ENCODE measurements at regions not wholly inside any gene's neighbourhood (a gene's known extent, or its start where the extent isn't known, plus 50 kb on each side); places are given as distances from the start of the nearest gene placed in this dataset.
"Not testable (repeated sequence)": the region's sequence is repeated elsewhere in the genome, so short reads cannot be mapped to it uniquely, and the experiment has no call there.

DNA sequence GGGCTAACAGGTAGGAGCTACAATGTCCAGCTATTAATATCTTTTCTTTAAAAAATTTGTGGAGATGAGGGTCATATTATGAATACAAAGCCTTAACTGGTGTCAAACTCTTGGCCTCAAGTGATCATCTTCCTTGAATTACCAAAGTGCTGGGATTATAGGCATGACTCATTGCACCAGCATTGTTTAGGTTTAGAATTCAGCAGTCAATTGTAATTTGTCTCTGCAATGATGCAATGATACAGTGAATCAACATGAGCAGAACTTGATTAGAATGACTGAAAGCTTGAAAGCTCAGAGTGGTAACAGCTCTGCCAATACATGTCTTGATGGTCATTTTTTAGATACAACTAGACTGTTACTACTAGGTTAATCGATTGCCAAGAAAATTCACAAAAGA lies 752.8 kb upstream of the MIR17HG start:
- TF ChIP-seq, protein P1, sequence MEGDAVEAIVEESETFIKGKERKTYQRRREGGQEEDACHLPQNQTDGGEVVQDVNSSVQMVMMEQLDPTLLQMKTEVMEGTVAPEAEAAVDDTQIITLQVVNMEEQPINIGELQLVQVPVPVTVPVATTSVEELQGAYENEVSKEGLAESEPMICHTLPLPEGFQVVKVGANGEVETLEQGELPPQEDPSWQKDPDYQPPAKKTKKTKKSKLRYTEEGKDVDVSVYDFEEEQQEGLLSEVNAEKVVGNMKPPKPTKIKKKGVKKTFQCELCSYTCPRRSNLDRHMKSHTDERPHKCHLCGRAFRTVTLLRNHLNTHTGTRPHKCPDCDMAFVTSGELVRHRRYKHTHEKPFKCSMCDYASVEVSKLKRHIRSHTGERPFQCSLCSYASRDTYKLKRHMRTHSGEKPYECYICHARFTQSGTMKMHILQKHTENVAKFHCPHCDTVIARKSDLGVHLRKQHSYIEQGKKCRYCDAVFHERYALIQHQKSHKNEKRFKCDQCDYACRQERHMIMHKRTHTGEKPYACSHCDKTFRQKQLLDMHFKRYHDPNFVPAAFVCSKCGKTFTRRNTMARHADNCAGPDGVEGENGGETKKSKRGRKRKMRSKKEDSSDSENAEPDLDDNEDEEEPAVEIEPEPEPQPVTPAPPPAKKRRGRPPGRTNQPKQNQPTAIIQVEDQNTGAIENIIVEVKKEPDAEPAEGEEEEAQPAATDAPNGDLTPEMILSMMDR (IDR thresholded peaks at IDR 0.05): no peak
- DNase-seq (no peak), ATAC-seq (no peak)
- Histone ChIP-seq H3K36me3 (no peaks in the 10 kb centered on the region), H3K4me3 (no peak overlapping the region), H3K9me3 (peaks cover 0 to 20% (median 0%) of the 10 kb centered on the region in 11 donors), H3K27ac (no peak overlapping the region), H3K4me1 (no peaks in the 10 kb centered on the region), H3K27me3 (no peaks in the 10 kb centered on the region)
- 90 to 91% methylated on average over 1 of the region's 1 CpG for WGBS, 2 donors
- intact Hi-C loops (cut with DNase I): no loop called here

DNA sequence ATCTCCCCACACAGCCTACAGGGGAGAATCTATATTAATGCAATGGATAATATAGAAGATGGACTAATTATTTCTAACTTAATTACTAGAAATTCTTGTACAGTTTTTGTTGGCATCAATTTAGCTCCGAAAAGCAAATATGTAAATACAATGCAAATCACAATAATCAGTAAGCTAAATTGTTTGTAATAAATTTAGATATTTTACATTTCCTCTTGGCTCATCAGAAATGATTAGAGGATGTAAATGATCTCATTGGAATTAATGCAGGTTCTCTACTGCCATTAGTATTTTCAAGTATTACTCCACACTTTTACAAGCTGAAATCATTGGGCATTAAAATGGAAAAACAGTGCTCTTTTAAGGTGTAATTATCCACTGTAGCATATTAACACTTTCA lies 741.8 kb upstream of the MIR17HG start:
- Histone ChIP-seq H3K27me3 (no peaks in the 10 kb centered on the region), H3K4me1 (no peaks in the 10 kb centered on the region), H3K27ac (no peak overlapping the region), H3K4me3 (no peak overlapping the region), H3K9me3 (no peaks in the 10 kb centered on the region), H3K36me3 (no peaks in the 10 kb centered on the region)
- 85 to 91% methylated on average over 1 of the region's 1 CpG for WGBS, 2 donors
- TF ChIP-seq, protein P1 (IDR thresholded peaks at IDR 0.05): no peak
- intact Hi-C loops (cut with DNase I): no loop called here
- ATAC-seq (no peak), DNase-seq (no peak)

- intact Hi-C loops (cut with DNase I); H3K4me3 ChIP-seq; H3K4me1 ChIP-seq; H3K27me3 ChIP-seq; H3K27ac ChIP-seq; DNase-seq; ATAC-seq; H3K9me3 ChIP-seq; H3K36me3 ChIP-seq: not testable (repeated sequence)
- WGBS, 2 donors: 85 to 90% methylated on average over 6 of the region's 6 CpGs
Measured at GRCh38 chr13:90606921-90607320, 740.6 kb upstream of the MIR17HG start.

DNA sequence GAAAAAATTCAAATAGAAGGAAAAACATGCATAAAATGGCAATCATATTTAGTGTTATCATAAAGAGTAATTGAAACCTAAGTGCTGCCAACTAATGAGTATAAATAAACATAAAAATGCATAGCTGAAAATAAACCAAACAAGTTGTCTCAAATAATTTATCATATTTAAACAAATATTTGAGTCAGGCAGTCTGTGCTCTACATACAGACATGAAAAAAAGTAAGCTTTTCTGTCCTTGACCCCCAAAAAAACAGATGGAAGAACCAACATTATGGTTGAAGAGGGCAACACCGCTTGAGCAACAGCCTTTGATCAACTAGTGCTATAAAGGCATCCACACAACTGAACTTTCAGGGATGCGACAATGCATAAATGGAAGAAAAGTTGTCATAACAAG lies 735.1 kb upstream of the MIR17HG start:
- intact Hi-C loops (cut with DNase I): no loop called here

GRCh38 chr13:90613076-90613795 lies 734.3 kb upstream of the MIR17HG start:
- ATAC-seq: no peak
- intact Hi-C loops (cut with DNase I): no loop called here
- 91 to 92% methylated on average over 12 of the region's 12 CpGs for WGBS, 2 donors
- peaks cover 0 to 5% (median 0%) of the 10 kb centered on the region in 11 donors for H3K9me3 ChIP-seq
- H3K4me1 ChIP-seq: no peaks in the 10 kb centered on the region
- no peaks in the 10 kb centered on the region for H3K36me3 ChIP-seq
- H3K27me3 ChIP-seq: no peaks in the 10 kb centered on the region
- TF ChIP-seq, protein P1 (IDR thresholded peaks at IDR 0.05): no peak
- no peak overlapping the region for H3K27ac ChIP-seq
- no peak overlapping the region for H3K4me3 ChIP-seq
- no peak for DNase-seq

More for the DNA sequence above, 735.1 kb upstream of the MIR17HG start:
- Histone ChIP-seq H3K9me3 (peaks cover 0 to 5% (median 0%) of the 10 kb centered on the region in 11 donors), H3K4me1 (no peaks in the 10 kb centered on the region), H3K27ac (no peak overlapping the region), H3K4me3 (no peak overlapping the region), H3K36me3 (no peaks in the 10 kb centered on the region), H3K27me3 (no peaks in the 10 kb centered on the region)
- no peak for DNase-seq
- TF ChIP-seq, protein P1 (IDR thresholded peaks at IDR 0.05): no peak
- ATAC-seq: no peak
- 91 to 96% methylated on average over 2 of the region's 2 CpGs for WGBS, 2 donors

Data from heart right ventricle (tissue), 16 donors.